ENCODE measurements at regions not wholly inside any gene's neighbourhood (a gene's known extent, or its start where the extent isn't known, plus 50 kb on each side); places are given as distances from the start of the nearest gene placed in this dataset.

GRCh38 chr12:5186715-5187114, 143.0 kb downstream of the KCNA5 start:
- TF ChIP-seq POLR2A (IDR thresholded peaks at IDR 0.05) (no peak), EP300 (IDR thresholded peaks at IDR 0.05) (no peak), CTCF (IDR thresholded peaks at IDR 0.05) (no peak)
- intact Hi-C loops (cut with DNase I) = no loop called here
- WGBS, 3 donors = 63 to 68% (median 66%) methylated on average over 4 of the region's 4 CpGs
- H3K36me3 ChIP-seq = no peaks in the 10 kb centered on the region
- no peaks in the 10 kb centered on the region for H3K27me3 ChIP-seq
- no peak overlapping the region for H3K4me3 ChIP-seq
- DNase-seq = no peak
- H3K27ac ChIP-seq = no peak overlapping the region
- H3K9me3 ChIP-seq = no peaks in the 10 kb centered on the region
- H3K4me1 ChIP-seq (ENCODE audit: insufficient read depth) = no peaks in the 10 kb centered on the region

- intact Hi-C loops (cut with DNase I) = no loop called here
- Histone ChIP-seq H3K4me3 (no peak overlapping the region), H3K27ac (no peak overlapping the region), H3K36me3 (no peaks in the 10 kb centered on the region), H3K4me1 (ENCODE audit: insufficient read depth) (no peaks in the 10 kb centered on the region), H3K9me3 (no peaks in the 10 kb centered on the region), H3K27me3 (no peaks in the 10 kb centered on the region)
- WGBS, 3 donors = 82 to 93% (median 92%) methylated on average over 2 of the region's 2 CpGs
- no peak for DNase-seq
- TF ChIP-seq CTCF (IDR thresholded peaks at IDR 0.05) = no peak
- TF ChIP-seq POLR2A (IDR thresholded peaks at IDR 0.05) = no peak
Observed at GRCh38 chr12:5187136-5187535, 143.5 kb downstream of the KCNA5 start.

GRCh38 chr12:5188472-5188871, 144.8 kb downstream of the KCNA5 start:
- intact Hi-C loops (cut with DNase I) = no loop called here
- Histone ChIP-seq H3K9me3 (no peaks in the 10 kb centered on the region), H3K4me3 (no peak overlapping the region), H3K36me3 (no peaks in the 10 kb centered on the region), H3K27ac (no peak overlapping the region), H3K27me3 (no peaks in the 10 kb centered on the region), H3K4me1 (ENCODE audit: insufficient read depth) (no peaks in the 10 kb centered on the region)
- 64 to 68% (median 68%) methylated on average over 4 of the region's 4 CpGs for WGBS, 3 donors
- TF ChIP-seq POLR2A (IDR thresholded peaks at IDR 0.05) (no peak), CTCF (IDR thresholded peaks at IDR 0.05) (no peak), EP300 (IDR thresholded peaks at IDR 0.05) (no peak)
- no peak for DNase-seq

- Histone ChIP-seq H3K36me3 (no peaks in the 10 kb centered on the region), H3K4me3 (no peak overlapping the region), H3K4me1 (ENCODE audit: insufficient read depth) (no peaks in the 10 kb centered on the region), H3K27me3 (no peaks in the 10 kb centered on the region), H3K27ac (no peak overlapping the region), H3K9me3 (no peaks in the 10 kb centered on the region)
- no peak for DNase-seq
- TF ChIP-seq EP300 (IDR thresholded peaks at IDR 0.05) (no peak), POLR2A (IDR thresholded peaks at IDR 0.05) (no peak), CTCF (IDR thresholded peaks at IDR 0.05) (no peak)
- intact Hi-C loops (cut with DNase I) = no loop called here
- WGBS, 3 donors = 72 to 90% (median 79%) methylated on average over 4 of the region's 4 CpGs
Observed at GRCh38 chr12:5189173-5189572, 145.5 kb downstream of the KCNA5 start.

All from ovary (tissue), 7 donors.